HEK293T (cell line): ENCODE measurements at regions not wholly inside any gene's neighbourhood (a gene's known extent, or its start where the extent isn't known, plus 50 kb on each side); places are given as distances from the start of the nearest gene placed in this dataset.
"Not testable (repeated sequence)": the region's sequence is repeated elsewhere in the genome, so short reads cannot be mapped to it uniquely, and the experiment has no call there.

Experiments
- CTCF ChIA-PET: fragments of 350-600 bp; formaldehyde crosslinking; extraction: SDS; loops from one replicate; lab custom pipeline; 2021; ENCODE audit warnings: antibody characterized with exemption, inconsistent platforms; lab: Yijun Ruan, JAX
- POLR2A ChIA-PET: fragments of 350-600 bp; formaldehyde crosslinking; extraction: SDS; loops from one replicate; lab custom pipeline; 2020; ENCODE audit warnings: antibody characterized with exemption, inconsistent platforms; lab: Yijun Ruan, JAX
- DNase-seq: peaks from one replicate; pipeline ENCODE4 v3.0.0; 2012; ENCODE audit warnings: mixed read lengths; ENCODE audit errors: extremely low spot score
- ARNT ChIP-seq: fragments of 450-650 bp; IDR thresholded peaks from 2 replicates; pipeline ENCODE4 v1.6.1; 2017; ENCODE audit warnings: mild to moderate bottlenecking
- BHLHE40 ChIP-seq: fragments of 450-650 bp; IDR thresholded peaks from 2 replicates; pipeline ENCODE4 v1.6.1; 2016; ENCODE audit warnings: mild to moderate bottlenecking, moderate library complexity, borderline replicate concordance
- CTBP1 ChIP-seq: fragments of 450-650 bp; IDR thresholded peaks from 2 replicates; pipeline ENCODE4 v1.6.1; 2016; ENCODE audit warnings: borderline replicate concordance
- ELF4 ChIP-seq: fragments of 450-650 bp; IDR thresholded peaks from 2 replicates; pipeline ENCODE4 v1.6.1; 2017; ENCODE audit warnings: antibody characterized with exemption
- FOXA1 ChIP-seq: fragments of 450-650 bp; IDR thresholded peaks from 2 replicates; pipeline ENCODE4 v1.6.1; 2016; ENCODE audit warnings: mild to moderate bottlenecking
- FOXK2 ChIP-seq: fragments of 450-650 bp; IDR thresholded peaks from 2 replicates; pipeline ENCODE4 v1.6.1; 2016; ENCODE audit warnings: mild to moderate bottlenecking
- FOXM1 ChIP-seq: fragments of 450-650 bp; IDR thresholded peaks from 2 replicates; pipeline ENCODE4 v1.6.1; 2017; ENCODE audit warnings: mild to moderate bottlenecking, borderline replicate concordance
- HDGF ChIP-seq: fragments of 450-650 bp; IDR thresholded peaks from 2 replicates; pipeline ENCODE4 v1.6.1; 2017; ENCODE audit warnings: antibody characterized with exemption, borderline replicate concordance
- L3MBTL2 ChIP-seq: fragments of 450-650 bp; conservative IDR thresholded peaks from 2 replicates; pipeline ENCODE4 v1.6.1; 2016; ENCODE audit warnings: mild to moderate bottlenecking
- LEF1 ChIP-seq: fragments of 450-650 bp; IDR thresholded peaks from 2 replicates; pipeline ENCODE4 v1.6.1; 2017; ENCODE audit warnings: mild to moderate bottlenecking, borderline replicate concordance
- NFRKB ChIP-seq: fragments of 450-650 bp; IDR thresholded peaks from 2 replicates; pipeline ENCODE4 v1.6.1; 2016; ENCODE audit warnings: mild to moderate bottlenecking, moderate library complexity
- PKNOX1 ChIP-seq: fragments of 450-650 bp; IDR thresholded peaks from 2 replicates; pipeline ENCODE4 v1.6.1; 2016
- SP1 ChIP-seq: fragments of 450-650 bp; IDR thresholded peaks from 2 replicates; pipeline ENCODE4 v1.6.1; 2017
- SUZ12 ChIP-seq: fragments of 450-650 bp; IDR thresholded peaks from 2 replicates; pipeline ENCODE4 v1.6.1; 2016; ENCODE audit warnings: mild to moderate bottlenecking
- TARDBP ChIP-seq: fragments of 450-650 bp; IDR thresholded peaks from 2 replicates; pipeline ENCODE4 v1.6.1; 2016
- ZNF384 ChIP-seq: fragments of 450-650 bp; IDR thresholded peaks from 2 replicates; pipeline ENCODE4 v1.6.1; 2016

DNA sequence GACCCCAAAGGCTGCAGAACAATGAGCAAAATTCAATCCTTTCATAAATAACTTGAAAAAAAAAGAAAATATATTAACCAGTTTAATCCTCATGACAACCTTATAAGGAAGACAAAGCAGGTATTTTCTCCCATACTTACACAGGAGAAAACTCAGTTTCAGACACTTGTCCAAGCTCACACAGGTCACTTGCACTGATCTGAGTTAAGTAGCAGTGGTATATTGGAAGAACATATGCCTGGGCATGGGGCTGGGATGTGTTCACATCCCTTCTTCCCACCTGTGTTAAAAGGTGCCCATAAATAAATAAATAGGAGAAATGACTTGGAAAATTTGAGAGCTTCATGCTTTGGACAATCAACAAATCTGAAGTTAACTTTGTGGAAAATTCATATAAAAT is 63.5 kb upstream of the SELENOP start:
- no peak for DNase-seq
- POLR2A ChIA-PET, result no interaction called here
- CTCF ChIA-PET, result no interaction called here
- TF ChIP-seq TARDBP (no peak), HDGF (no peak), ZNF384 (no peak), ELF4 (no peak), SUZ12 (no peak), PKNOX1 (no peak), LEF1 (no peak), CTBP1 (no peak), SP1 (no peak), FOXK2 (no peak), L3MBTL2 (no peak), FOXM1 (no peak), FOXA1 (no peak), ARNT (no peak), NFRKB (no peak), BHLHE40 (no peak)

DNA sequence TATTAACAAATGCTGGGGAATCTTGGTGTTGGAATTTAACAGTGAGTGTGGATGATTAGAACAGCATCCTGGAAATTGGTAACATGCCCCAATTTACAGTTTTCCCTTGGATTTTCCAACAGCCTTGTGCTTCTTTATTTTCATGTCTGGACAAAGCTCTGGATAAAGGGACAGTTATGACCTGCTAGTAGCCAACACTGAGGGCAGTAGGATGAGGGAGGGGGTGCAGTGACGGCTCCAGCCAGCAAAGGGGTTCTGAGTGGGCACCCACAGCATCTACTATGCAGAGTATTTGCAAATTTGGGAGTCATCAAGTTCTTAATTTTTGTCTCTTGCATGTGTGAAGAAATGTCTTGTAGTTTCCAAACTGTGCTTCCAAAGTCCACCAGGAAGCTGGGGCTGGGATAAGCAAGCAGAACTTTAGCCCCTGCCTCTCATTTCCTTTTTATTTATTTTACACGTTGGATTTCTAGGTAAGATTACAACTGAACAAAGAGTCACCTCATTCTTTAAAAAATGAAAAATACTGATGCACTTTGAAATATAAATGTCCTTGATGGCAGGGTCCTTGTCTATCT is 63.0 kb upstream of the SELENOP start:
- POLR2A ChIA-PET, result no interaction called here
- DNase-seq, result no peak
- CTCF ChIA-PET, result no interaction called here
- TF ChIP-seq BHLHE40 (no peak), FOXA1 (no peak), FOXM1 (no peak), SUZ12 (no peak), HDGF (no peak), SP1 (no peak), ZNF384 (no peak)

GRCh38 chr5:42872865-42873264 is 61.2 kb upstream of the SELENOP start:
- TF ChIP-seq ELF4, result no peak
- TF ChIP-seq SUZ12, result no peak
- TF ChIP-seq BHLHE40, result no peak
- no peak for TF ChIP-seq TARDBP
- TF ChIP-seq FOXM1, result no peak
- no peak for TF ChIP-seq FOXK2
- no peak for TF ChIP-seq L3MBTL2
- no peak for TF ChIP-seq ZNF384
- no peak for TF ChIP-seq FOXA1
- no peak for TF ChIP-seq CTBP1
- no peak for TF ChIP-seq PKNOX1
- no peak for TF ChIP-seq SP1
- no peak for TF ChIP-seq LEF1
- ChIA-PET CTCF (no interaction called here), POLR2A (no interaction called here)
- no peak for DNase-seq

GRCh38 chr5:42870882-42871418 is 59.3 kb upstream of the SELENOP start:
- ChIA-PET POLR2A (no interaction called here), CTCF (interaction anchor here (1.1 kb wide), 1 partner anchor 103 kb away, joined by 4 read pairs; no protein-coding TSS in a partner anchor)
- TF ChIP-seq BHLHE40 (no peak), HDGF (no peak), FOXA1 (no peak)
- DNase-seq, result no peak

- DNase-seq, POLR2A ChIA-PET, CTCF ChIA-PET: not testable (repeated sequence)
Observed at GRCh38 chr5:42868417-42868816, 56.7 kb upstream of the SELENOP start.

DNA sequence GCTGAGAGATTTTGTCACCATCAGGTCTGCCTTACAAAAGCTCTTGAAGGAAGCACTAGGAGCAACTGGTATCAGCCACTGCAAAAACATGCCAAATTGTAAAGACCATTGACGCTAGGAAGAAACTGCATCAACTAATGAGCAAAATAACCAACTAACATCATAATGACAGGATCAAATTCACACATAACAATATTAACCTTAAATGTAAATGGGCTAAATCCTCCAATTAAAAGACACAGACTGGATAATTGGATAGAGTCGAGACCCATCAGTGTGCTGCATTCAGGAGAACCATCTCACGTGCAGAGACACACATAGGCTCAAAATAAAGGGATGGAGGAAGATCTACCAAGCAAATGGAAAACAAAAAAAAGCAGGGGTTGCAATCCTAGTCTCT is 53.1 kb upstream of the SELENOP start:
- CTCF ChIA-PET, POLR2A ChIA-PET, DNase-seq: not testable (repeated sequence)
